Activated CD8-positive, alpha-beta T cell treated with anti-CD3 and anti-CD28 coated beads for 36 hours (primary cell): ENCODE measurements at regions not wholly inside any gene's neighbourhood (a gene's known extent, or its start where the extent isn't known, plus 50 kb on each side); places are given as distances from the start of the nearest gene placed in this dataset.

ENCODE experiments used
- ATAC-seq: fragments of 200-7000 bp; cut with Tn5 transposase; one replicate; pipeline ENCODE4 v1.10.0; 2021; ENCODE audit warnings: mild to moderate bottlenecking, moderate library complexity
- CTCF ChIA-PET: fragments of 350-600 bp; sonication (Branson Sonifier 250); formaldehyde crosslinking; loops from one replicate; lab custom pipeline; 2021; ENCODE audit warnings: antibody characterized with exemption; lab: Charles Lee
- POLR2A ChIA-PET: fragments of 350-600 bp; sonication (Branson Sonifier 250); formaldehyde crosslinking; loops from one replicate; lab custom pipeline; 2021; ENCODE audit warnings: antibody characterized with exemption; lab: Charles Lee
- DNase-seq: peaks from one replicate; pipeline ENCODE4 v3.0.0-alpha.2; 2020
- H3K27ac Mint-ChIP-seq: one replicate; pipeline ENCODE4 v1.8.0; 2021; ENCODE audit warnings: mild to moderate bottlenecking, mixed read lengths
- H3K27me3 Mint-ChIP-seq: one replicate; pipeline ENCODE4 v1.8.0; 2021; ENCODE audit warnings: mixed read lengths
- H3K36me3 Mint-ChIP-seq: one replicate; pipeline ENCODE4 v1.8.0; 2021; ENCODE audit warnings: low read depth, mixed read lengths
- H3K4me1 Mint-ChIP-seq: one replicate; pipeline ENCODE4 v1.8.0; 2021; ENCODE audit warnings: low read depth, mixed read lengths
- H3K4me3 Mint-ChIP-seq: one replicate; pipeline ENCODE4 v1.8.0; 2021; ENCODE audit warnings: mild to moderate bottlenecking, moderate library complexity, mixed read lengths
- H3K9me3 Mint-ChIP-seq: one replicate; pipeline ENCODE4 v1.8.0; 2021; ENCODE audit warnings: mixed read lengths
- CTCF ChIP-seq: fragments of 200-600 bp; IDR thresholded peaks from one replicate; pipeline ENCODE4 v1.8.0; 2022; ENCODE audit warnings: antibody characterized with exemption, mild to moderate bottlenecking
- intact Hi-C: fragments of 100-400 bp; cut with micrococcal nuclease; formaldehyde crosslinking; loops from one replicate; pipeline ENCODE4 v1.10.0; 2022

GRCh38 chr1:147821883-147822282 is 61.5 kb upstream of the GJA5 start:
- Mint-ChIP-seq H3K4me1 (no peaks in the 10 kb centered on the region), H3K36me3 (no peaks in the 10 kb centered on the region), H3K4me3 (no peak overlapping the region), H3K9me3 (no peaks in the 10 kb centered on the region), H3K27me3 (no peaks in the 10 kb centered on the region), H3K27ac (no peak overlapping the region)
- ATAC-seq: no peak
- CTCF ChIA-PET: interaction anchor here (1.2 kb wide), 1 partner anchor 12 kb away, joined by 3 read pairs; no protein-coding TSS in a partner anchor
- no peak for TF ChIP-seq CTCF
- POLR2A ChIA-PET: no interaction called here
- no peak for DNase-seq
- intact Hi-C loops: no loop called here

GRCh38 chr1:147822292-147822691 is 61.9 kb upstream of the GJA5 start:
- ChIA-PET POLR2A (no interaction called here), CTCF (no interaction called here)
- H3K4me1 Mint-ChIP-seq: no peaks in the 10 kb centered on the region
- no peak for ATAC-seq
- no peak overlapping the region for H3K27ac Mint-ChIP-seq
- no peaks in the 10 kb centered on the region for H3K27me3 Mint-ChIP-seq
- H3K9me3 Mint-ChIP-seq: no peaks in the 10 kb centered on the region
- TF ChIP-seq CTCF: no peak
- H3K36me3 Mint-ChIP-seq: no peaks in the 10 kb centered on the region
- intact Hi-C loops: no loop called here
- H3K4me3 Mint-ChIP-seq: no peak overlapping the region
- DNase-seq: no peak

GRCh38 chr1:147824001-147824400 is 63.6 kb upstream of the GJA5 start:
- no peak overlapping the region for H3K27ac Mint-ChIP-seq
- H3K4me1 Mint-ChIP-seq: no peaks in the 10 kb centered on the region
- no peaks in the 10 kb centered on the region for H3K9me3 Mint-ChIP-seq
- POLR2A ChIA-PET: interaction anchor here (0.6 kb wide), 1 partner anchor 56 kb away, joined by 3 read pairs; no protein-coding TSS in a partner anchor
- no peak for ATAC-seq
- no peak for DNase-seq
- TF ChIP-seq CTCF: no peak
- intact Hi-C loops: no loop called here
- H3K4me3 Mint-ChIP-seq: no peak overlapping the region
- CTCF ChIA-PET: no interaction called here
- H3K27me3 Mint-ChIP-seq: no peaks in the 10 kb centered on the region
- no peaks in the 10 kb centered on the region for H3K36me3 Mint-ChIP-seq

GRCh38 chr1:147824798-147825197 is 64.4 kb upstream of the GJA5 start:
- no peak overlapping the region for H3K4me3 Mint-ChIP-seq
- H3K27me3 Mint-ChIP-seq: no peaks in the 10 kb centered on the region
- H3K4me1 Mint-ChIP-seq: no peaks in the 10 kb centered on the region
- intact Hi-C loops: no loop called here
- ChIA-PET CTCF (no interaction called here), POLR2A (no interaction called here)
- no peak for DNase-seq
- no peaks in the 10 kb centered on the region for H3K36me3 Mint-ChIP-seq
- no peak overlapping the region for H3K27ac Mint-ChIP-seq
- ATAC-seq: no peak
- H3K9me3 Mint-ChIP-seq: no peaks in the 10 kb centered on the region
- no peak for TF ChIP-seq CTCF

GRCh38 chr1:147825586-147825985 is 65.2 kb upstream of the GJA5 start:
- ChIA-PET POLR2A (no interaction called here), CTCF (interaction anchor here (0.8 kb wide), 1 partner anchor 13 kb away, joined by 3 read pairs; no protein-coding TSS in a partner anchor)
- Mint-ChIP-seq H3K4me1 (no peaks in the 10 kb centered on the region), H3K4me3 (no peak overlapping the region), H3K27me3 (no peaks in the 10 kb centered on the region), H3K27ac (no peak overlapping the region), H3K9me3 (no peaks in the 10 kb centered on the region), H3K36me3 (no peaks in the 10 kb centered on the region)
- TF ChIP-seq CTCF: no peak
- DNase-seq: no peak
- intact Hi-C loops: no loop called here
- no peak for ATAC-seq
